ENCODE measurements at regions not wholly inside any gene's neighbourhood (a gene's known extent, or its start where the extent isn't known, plus 50 kb on each side); places are given as distances from the start of the nearest gene placed in this dataset.

GRCh38 chr7:28296571-28297483 is 115.5 kb upstream of the CREB5 start:
- peak; percentile 14 for DNase-seq

DNA sequence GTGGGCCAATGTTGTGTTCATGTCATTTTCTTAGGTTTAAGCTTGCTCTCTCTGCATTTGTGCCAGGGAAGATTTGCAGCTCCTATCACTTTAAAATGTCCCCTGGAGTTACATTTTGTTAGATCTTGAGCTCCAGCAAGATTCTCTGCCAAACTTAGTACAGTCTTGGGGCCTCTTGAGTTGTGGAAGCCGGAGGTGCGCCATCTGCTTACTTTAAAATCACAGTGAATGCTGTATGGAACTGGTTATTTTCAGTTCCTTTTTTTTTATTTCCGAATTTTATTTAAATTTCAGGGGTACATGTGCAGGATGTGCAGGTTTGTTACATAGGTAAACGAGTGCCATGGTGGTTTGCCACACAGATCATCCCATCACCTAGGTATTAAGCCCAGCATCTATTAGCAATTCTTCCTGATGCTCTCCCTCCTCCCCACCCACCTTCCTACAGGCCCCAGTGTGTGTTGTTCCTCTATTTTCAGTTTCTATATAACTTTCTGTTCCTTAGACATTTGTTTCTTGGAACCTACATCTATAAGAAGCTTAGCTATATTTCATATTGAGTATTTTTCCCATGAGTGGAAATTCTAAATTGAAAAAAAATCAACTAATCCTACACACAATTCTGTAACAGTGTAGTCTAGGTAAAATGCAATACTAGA is 114.4 kb upstream of the CREB5 start:
- no peak for DNase-seq

- no peak for DNase-seq
Measured at GRCh38 chr7:28298870-28299518, 113.3 kb upstream of the CREB5 start.

DNA sequence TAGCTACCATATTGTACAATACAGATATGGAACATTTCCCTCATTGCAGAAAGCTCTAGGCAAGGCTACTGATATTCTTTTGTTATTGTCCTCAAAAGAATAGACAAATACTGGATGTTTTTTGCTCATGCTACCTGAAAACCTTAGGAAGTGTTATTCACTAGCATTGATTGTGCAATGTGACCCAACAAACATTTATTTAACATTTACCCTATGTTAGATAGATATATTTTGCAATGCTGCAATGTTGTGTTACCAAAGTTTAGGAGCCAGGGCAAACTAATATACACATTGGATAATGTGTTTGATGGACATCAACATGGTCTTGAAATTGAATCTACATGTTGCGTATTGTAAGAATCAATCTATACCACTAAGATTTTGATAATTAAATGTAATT is 112.8 kb upstream of the CREB5 start:
- no peak for DNase-seq

- no peak for DNase-seq
Measured at GRCh38 chr7:28300488-28300887, 111.8 kb upstream of the CREB5 start.

DNA sequence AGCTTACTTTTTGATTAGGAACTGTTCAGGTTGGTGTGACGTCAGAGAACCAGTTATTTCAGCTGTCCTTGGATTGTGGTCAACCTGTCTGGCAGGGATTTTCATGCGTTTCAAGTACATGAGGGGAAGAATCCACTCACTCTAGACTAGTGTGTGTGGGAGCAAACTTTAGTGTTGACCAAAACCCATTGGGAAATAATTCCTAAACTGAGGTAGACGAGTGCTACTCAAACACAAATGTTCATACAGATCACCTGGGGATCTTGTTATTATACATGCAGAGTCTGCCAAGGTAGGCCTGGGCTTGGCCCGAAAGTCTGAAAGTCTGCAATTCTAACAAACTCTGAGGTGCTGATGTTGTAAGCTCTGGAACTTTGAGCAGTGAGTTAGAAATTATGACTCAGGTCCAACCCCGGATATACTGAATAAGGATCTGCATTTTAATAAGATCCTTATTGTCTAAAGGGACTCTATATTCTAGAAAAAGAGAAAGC is 111.1 kb upstream of the CREB5 start:
- no peak for DNase-seq

DNA sequence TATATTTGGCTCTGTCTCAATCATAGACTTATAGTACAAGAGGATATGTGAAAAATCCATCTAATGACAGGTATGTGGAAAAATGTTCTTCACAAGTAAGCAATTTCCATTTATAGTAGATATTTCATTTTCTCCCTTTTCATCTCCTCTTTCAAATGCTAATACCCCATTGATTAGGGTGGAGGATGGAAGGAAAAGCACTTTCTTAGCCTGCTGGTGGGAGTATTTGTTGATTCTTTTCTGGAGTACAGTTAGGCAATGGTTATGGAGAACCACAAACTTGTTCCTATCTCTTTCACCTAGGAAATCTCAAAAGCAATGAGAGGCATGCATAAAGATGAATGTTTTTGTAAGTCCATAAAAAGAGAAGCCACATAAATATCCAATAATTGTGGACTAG is 108.0 kb upstream of the CREB5 start:
- DNase-seq, result no peak

DNA sequence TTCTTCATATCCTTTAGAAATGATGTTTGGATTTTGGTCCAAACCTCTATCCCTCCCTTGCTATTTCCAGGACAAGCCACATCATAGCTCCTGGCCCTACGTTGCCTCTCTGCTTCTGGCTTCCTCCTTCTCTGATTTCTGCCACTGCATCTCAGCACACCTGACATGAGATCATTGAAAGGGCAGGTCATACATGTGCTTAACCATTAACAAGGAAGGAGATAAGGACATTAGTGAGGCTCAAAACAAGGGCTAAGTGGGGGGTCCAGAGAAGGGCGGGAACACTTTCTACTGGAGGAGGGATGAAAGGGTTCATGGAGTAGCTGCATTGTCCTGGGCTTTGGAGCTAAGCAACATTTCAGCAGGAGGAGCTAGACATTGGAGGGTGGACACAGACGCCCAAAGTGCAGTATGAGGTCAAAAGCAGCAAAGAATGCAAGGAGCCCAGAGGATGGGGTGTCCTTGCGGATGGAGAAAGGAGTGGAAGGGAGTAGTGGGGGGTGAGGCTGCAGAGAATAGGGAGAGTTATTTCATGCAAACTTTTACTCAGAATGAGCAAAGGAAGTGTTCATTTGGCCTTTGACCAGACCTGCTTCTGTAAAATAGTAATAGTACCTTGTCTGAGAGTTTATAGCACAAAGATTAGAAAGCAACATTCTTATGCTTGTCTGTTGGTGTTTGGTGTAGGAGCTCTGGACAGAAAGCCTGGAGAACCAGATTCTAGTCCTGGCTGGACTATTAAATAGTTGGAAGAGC is 102.4 kb upstream of the CREB5 start:
- no peak for DNase-seq

DNA sequence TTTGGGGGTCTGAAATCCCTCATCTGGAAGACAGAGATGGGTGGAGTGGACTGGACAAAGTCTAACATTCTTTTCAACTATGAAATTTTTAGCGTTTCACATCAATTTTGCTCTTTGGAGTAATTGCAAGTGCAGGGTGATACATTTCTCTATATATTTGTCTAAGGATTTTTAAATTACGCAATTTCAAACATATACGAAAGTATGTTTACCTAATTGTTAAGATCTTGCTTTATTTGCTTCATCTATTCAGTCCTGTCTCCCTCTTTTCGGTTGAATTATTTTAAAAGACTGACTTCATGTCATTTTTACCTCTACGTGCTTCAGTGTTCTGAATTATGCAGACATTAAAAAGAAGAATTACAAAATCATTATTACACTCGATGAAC is 101.9 kb upstream of the CREB5 start:
- DNase-seq, result no peak

DNA sequence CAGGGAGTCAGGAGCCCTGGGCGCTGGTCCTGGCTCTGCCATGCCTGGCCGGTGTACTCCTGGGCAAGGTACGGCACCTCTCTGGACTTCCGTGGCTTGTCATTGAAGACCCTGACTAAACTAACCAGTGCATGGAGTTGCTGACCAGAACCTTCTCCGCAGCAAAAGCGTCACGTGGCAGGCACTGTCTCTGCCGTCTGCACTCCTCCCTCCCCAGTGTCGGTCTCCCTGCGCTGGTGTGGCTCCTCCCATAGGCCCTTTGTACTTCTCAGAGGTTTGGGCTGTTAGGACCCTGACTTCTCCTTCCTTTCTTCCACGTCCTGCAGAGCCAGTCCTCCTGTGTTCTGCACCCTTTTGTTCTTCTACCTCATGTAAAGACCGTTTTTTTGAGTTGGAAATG is 100.6 kb upstream of the CREB5 start:
- DNase-seq, result no peak

GRCh38 chr7:28312948-28313347 is 99.4 kb upstream of the CREB5 start:
- DNase-seq, result no peak

- no peak for DNase-seq
Measured at GRCh38 chr7:28314841-28315240, 97.5 kb upstream of the CREB5 start.

DNA sequence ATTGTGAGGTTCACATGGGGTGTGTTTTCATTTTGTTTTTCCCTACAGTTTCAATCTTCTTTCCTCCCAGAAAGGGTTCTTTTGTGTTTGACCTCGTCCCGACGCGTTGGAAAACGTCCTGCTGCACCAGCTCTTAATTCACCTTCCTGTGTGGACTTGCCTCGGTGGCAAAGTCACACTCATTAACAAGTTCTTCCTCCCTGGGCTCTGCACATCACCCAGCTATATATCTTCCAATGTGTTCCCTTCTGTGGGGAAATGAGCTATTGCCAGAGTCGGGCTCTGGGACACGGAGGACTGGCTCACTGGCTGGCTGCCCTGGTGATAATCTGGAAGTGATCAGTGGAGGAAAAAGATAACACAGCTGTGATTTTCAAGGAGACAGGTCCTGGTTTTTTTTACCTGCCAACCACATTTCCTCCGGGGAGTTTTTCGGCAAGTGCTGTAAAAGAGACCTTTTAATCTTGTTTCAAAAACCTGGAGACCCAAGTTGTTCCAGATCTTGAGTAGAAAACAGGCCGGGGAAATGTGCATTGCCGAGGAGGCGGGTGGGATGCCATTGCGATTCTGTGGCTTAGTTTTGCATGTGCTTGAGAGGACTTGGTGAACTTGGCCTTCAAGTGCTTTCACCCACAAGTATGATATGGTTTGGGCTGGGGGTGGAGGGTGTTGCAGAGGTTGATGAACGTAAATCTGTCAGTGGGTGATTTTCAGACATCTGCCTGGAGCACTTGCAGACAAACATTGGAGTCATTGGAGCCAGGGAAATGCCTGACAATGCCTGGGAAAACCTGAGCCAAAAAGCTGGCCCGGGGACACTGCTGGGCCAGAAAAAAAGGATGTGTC is 96.5 kb upstream of the CREB5 start:
- no peak for DNase-seq

GRCh38 chr7:28316489-28316888 is 95.8 kb upstream of the CREB5 start:
- no peak for DNase-seq

DNA sequence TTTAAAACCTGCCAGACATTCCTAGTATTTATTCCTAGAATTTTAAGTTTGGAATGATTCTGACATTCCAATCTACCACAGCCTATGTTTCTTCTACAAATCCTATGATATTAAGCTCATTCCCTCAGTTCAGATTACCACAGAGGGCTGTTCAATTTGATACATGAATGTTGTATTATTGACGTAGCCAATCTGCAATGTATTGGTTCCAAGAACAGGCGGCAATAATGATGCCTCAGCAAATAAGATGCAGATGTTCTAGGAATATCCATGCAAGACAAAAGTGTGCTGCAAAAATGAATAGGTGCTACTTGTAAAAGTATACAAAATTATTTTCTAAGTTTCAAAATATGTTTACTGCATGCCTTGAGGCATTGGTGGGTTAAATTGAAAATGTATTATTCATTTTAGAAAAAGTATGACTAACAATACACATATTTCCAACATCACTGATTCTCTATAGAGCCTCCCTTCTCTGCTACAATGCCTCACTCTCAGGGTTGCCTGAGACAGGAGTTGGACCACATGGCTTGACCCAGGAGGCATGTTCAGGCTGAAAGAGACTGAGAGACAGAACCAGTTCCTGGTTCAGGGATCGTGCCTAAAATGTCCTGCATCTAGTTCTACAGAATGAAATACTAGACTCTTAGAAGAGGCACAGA is 94.1 kb upstream of the CREB5 start:
- DNase-seq, result no peak

- no peak for DNase-seq
Measured at GRCh38 chr7:28323833-28324232, 88.5 kb upstream of the CREB5 start.

- peak; percentile 4 for DNase-seq
Measured at GRCh38 chr7:28328146-28328545, 84.2 kb upstream of the CREB5 start.

GRCh38 chr7:28328822-28329660 is 83.3 kb upstream of the CREB5 start:
- no peak for DNase-seq

- peak; percentile 29 for DNase-seq
Measured at GRCh38 chr7:28329661-28330363, 82.5 kb upstream of the CREB5 start.
